Gastrocnemius medialis (tissue), 4 donors: ENCODE measurements at regions not wholly inside any gene's neighbourhood (a gene's known extent, or its start where the extent isn't known, plus 50 kb on each side); places are given as distances from the start of the nearest gene placed in this dataset.
"Not testable (repeated sequence)": the region's sequence is repeated elsewhere in the genome, so short reads cannot be mapped to it uniquely, and the experiment has no call there.

ENCODE experiments used
- ATAC-seq, 2 donors: fragments of 150-250 bp; one replicate each; pipeline ENCODE4 v1.9.1; 2016
- DNase-seq, 2 donors: peaks; one replicate each; pipeline ENCODE4 v3.0.0-alpha.2; 2019
- H3K27ac ChIP-seq, 4 donors: fragments of 200-600 bp; sonication (generic); 1 replicate in 1 of 4; 2 replicates in 3 of 4; pipeline ENCODE4 v1.5.1; 2016 to 2018; ENCODE audit warnings: mild to moderate bottlenecking in 2 of 4, moderate library complexity in 1 of 4
- H3K27me3 ChIP-seq, 3 donors: fragments of 200-600 bp; sonication (generic) in 2 of 3; 1 replicate in 1 of 3; 2 replicates in 2 of 3; pipeline versions ENCODE4 v1.5.1 to v1.6.0; 2016 to 2019; ENCODE audit warnings: mild to moderate bottlenecking in 1 of 3, moderate library complexity in 1 of 3
- H3K36me3 ChIP-seq, 2 donors: fragments of 200-600 bp; sonication (generic) in 1 of 2; one replicate each; pipeline ENCODE4 v1.5.1; 2017 to 2018
- H3K4me1 ChIP-seq, 2 donors: fragments of 200-600 bp; sonication (generic) in 1 of 2; one replicate each; pipeline ENCODE4 v1.5.1; 2016 to 2017; ENCODE audit warnings: mild to moderate bottlenecking in 2 of 2
- H3K4me3 ChIP-seq, 4 donors: fragments of 200-600 bp; sonication (generic) in 3 of 4; 1 replicate in 1 of 4; 2 replicates in 3 of 4; pipeline ENCODE4 v1.5.1; 2016 to 2019; ENCODE audit warnings: mild to moderate bottlenecking in 2 of 4
- H3K9me3 ChIP-seq, 3 donors: fragments of 200-600 bp; sonication (generic) in 2 of 3; 1 replicate in 1 of 3; 2 replicates in 2 of 3; pipeline ENCODE4 v1.5.1; 2016 to 2019
- CTCF ChIP-seq, 5 experiments: fragments of 450-650 bp in 3 of 5; fragments of 200-600 bp in 2 of 5; sonication (generic) in 2 of 5; IDR thresholded peaks in 4 of 5; conservative IDR thresholded peaks in 1 of 5; 1 replicate in 4 of 5; 2 replicates in 1 of 5; pipeline ENCODE4 v1.5.1; 2016 to 2019; ENCODE audit warnings: antibody characterized with exemption in 5 of 5, mild to moderate bottlenecking in 3 of 5, moderate library complexity in 3 of 5
- POLR2A ChIP-seq, 2 donors: fragments of 450-650 bp; IDR thresholded peaks; one replicate each; pipeline ENCODE4 v1.6.1; 2017; ENCODE audit warnings: antibody characterized with exemption in 2 of 2, mild to moderate bottlenecking in 2 of 2, moderate library complexity in 2 of 2
- in situ Hi-C, 4 donors: fragments of 200-750 bp; cut with MboI; loops; one replicate each; pipeline versions ENCODE4 v1.15.0 to v1.8.0; 2017; ENCODE audit warnings: low sequenced_read_pairs in 4 of 4
- intact Hi-C: fragments of 100-400 bp; cut with DNase I; formaldehyde crosslinking; loops from one replicate; pipeline ENCODE4 v1.15.1; 2023; ENCODE audit warnings: low total_unique reads

GRCh38 chr12:102299731-102300130, 102.1 kb upstream of the PMCH start:
- H3K9me3 ChIP-seq = peaks cover 0 to 6% (median 0%) of the 10 kb centered on the region in 3 donors
- intact Hi-C loops = no loop called here
- in situ Hi-C loops = no loop called here
- no peak overlapping the region for H3K4me3 ChIP-seq
- no peaks in the 10 kb centered on the region for H3K4me1 ChIP-seq
- no peak for ATAC-seq
- no peak for TF ChIP-seq POLR2A (IDR thresholded peaks at IDR 0.05)
- TF ChIP-seq CTCF (IDR thresholded peaks at IDR 0.05 in 4 of 5, conservative IDR thresholded peaks at IDR 0.05 in 1 of 5) = no peak
- no peaks in the 10 kb centered on the region for H3K36me3 ChIP-seq
- no peak overlapping the region for H3K27ac ChIP-seq
- DNase-seq = no peak
- H3K27me3 ChIP-seq = no peaks in the 10 kb centered on the region

- Histone ChIP-seq H3K27ac (no peak overlapping the region), H3K4me1 (no peaks in the 10 kb centered on the region), H3K36me3 (no peaks in the 10 kb centered on the region), H3K4me3 (no peak overlapping the region), H3K27me3 (no peaks in the 10 kb centered on the region), H3K9me3 (peaks cover 0 to 6% (median 0%) of the 10 kb centered on the region in 3 donors)
- intact Hi-C loops (no loop called here), in situ Hi-C loops (no loop called here)
- ATAC-seq (no peak), DNase-seq (no peak)
- TF ChIP-seq POLR2A (IDR thresholded peaks at IDR 0.05) (no peak), CTCF (IDR thresholded peaks at IDR 0.05 in 4 of 5, conservative IDR thresholded peaks at IDR 0.05 in 1 of 5) (no peak)
Measured at GRCh38 chr12:102298022-102298421, 100.4 kb upstream of the PMCH start.

DNA sequence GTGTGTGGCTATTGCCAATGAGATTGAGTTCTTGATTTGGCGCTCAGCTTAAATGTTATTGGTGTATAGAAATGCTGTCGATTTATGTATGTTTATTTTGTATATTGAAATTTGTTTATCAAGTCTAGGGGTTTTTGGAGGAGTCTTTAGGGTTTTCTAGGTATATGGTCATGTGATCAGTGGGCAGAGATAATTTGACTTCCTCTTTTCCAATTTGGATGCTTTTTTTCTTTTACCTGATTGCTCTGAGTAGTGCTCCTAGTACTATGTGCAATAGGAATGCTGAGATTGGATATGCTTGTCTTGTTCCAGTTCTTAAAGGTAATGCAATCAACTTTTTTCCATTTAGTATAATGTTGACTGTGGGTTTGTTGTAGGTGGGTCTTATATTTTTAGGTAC, 99.8 kb upstream of the PMCH start:
- H3K9me3 ChIP-seq = peaks cover 0 to 5% (median 0%) of the 10 kb centered on the region in 3 donors
- H3K36me3 ChIP-seq = no peaks in the 10 kb centered on the region
- H3K4me1 ChIP-seq = no peaks in the 10 kb centered on the region
- in situ Hi-C loops = no loop called here
- DNase-seq (no peak), ATAC-seq (no peak)
- TF ChIP-seq CTCF (IDR thresholded peaks at IDR 0.05 in 4 of 5, conservative IDR thresholded peaks at IDR 0.05 in 1 of 5) = no peak
- TF ChIP-seq POLR2A (IDR thresholded peaks at IDR 0.05) = no peak
- H3K4me3 ChIP-seq = no peak overlapping the region
- no peaks in the 10 kb centered on the region for H3K27me3 ChIP-seq
- H3K27ac ChIP-seq = no peak overlapping the region
- intact Hi-C loops = no loop called here

DNA sequence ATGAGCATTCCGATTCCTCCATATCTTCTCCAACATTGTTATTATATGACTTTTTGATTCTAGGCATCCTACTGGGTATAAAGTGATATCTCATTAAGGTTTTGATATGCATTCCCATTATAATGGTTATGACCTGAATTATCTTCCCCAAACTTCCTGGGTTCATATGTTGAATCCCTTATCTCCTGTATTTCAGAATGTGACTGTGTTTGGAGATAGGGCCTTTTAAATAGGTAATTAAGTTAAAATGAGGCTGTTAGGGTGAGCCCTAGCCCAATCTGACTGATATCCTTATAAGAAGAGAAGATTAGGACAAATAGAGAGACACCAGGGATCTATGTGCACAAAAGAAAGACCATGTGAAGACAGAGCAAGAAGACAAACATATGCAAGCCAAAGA, 96.9 kb upstream of the PMCH start:
- H3K4me3 ChIP-seq = no peak overlapping the region
- no peaks in the 10 kb centered on the region for H3K27me3 ChIP-seq
- H3K27ac ChIP-seq = no peak overlapping the region
- H3K4me1 ChIP-seq = no peaks in the 10 kb centered on the region
- in situ Hi-C loops (no loop called here), intact Hi-C loops (no loop called here)
- DNase-seq (no peak), ATAC-seq (no peak)
- H3K9me3 ChIP-seq = no peaks in the 10 kb centered on the region
- TF ChIP-seq POLR2A (IDR thresholded peaks at IDR 0.05) (no peak), CTCF (IDR thresholded peaks at IDR 0.05 in 4 of 5, conservative IDR thresholded peaks at IDR 0.05 in 1 of 5) (no peak)
- no peaks in the 10 kb centered on the region for H3K36me3 ChIP-seq

DNA sequence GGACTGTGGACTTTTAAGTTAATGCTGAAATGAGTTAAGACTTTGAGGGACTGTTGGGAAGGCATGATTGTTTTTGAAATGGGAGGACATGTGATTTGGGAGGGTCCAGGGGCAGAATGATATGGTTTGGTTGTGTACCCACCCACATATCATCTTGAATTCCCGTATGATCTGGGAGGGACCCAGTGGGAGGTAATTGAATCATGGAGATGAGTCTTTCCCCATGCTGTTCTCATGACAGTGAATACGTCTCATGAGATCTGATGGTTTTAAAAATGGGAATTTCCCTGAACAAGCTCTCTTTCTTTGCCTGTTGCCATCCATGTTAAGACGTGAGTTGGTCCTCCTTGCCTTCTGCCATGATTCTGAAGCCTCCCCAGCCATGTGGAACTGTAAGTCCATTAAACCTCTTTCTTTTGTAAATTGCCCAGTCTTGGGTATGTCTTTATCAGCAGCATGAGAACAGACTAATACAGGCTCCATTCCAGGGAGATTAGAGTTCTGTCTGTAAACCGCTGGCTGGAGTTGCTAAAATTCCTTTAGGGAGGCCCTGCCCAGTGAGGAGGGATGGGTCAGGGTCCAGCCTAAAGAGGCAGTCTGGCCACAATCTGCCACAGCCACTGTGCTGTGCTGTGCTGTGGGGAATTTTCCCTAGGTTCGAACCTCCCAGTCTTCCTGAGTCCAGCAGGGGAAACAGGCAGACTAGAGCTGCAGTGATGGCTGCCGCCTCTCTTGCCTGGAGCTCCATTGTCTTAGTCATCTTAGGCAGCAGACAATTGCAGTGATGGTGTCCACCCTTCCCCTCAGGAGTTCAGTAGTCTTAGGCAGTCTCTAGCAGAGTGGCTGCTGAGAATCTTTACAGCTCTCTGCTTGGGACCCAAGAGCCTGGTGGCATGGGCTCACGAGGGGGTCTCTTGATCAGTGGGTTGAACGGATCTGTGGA, 94.1 kb upstream of the PMCH start:
- H3K4me3 ChIP-seq, H3K27ac ChIP-seq, in situ Hi-C loops, H3K4me1 ChIP-seq, intact Hi-C loops, H3K27me3 ChIP-seq, H3K9me3 ChIP-seq, DNase-seq, ATAC-seq, H3K36me3 ChIP-seq: not testable (repeated sequence)

GRCh38 chr12:102289702-102290101, 92.1 kb upstream of the PMCH start:
- intact Hi-C loops, H3K4me3 ChIP-seq, H3K27ac ChIP-seq, H3K9me3 ChIP-seq, in situ Hi-C loops, H3K27me3 ChIP-seq, H3K36me3 ChIP-seq, ATAC-seq, DNase-seq, H3K4me1 ChIP-seq: not testable (repeated sequence)
